ENCODE measurements at regions not wholly inside any gene's neighbourhood (a gene's known extent, or its start where the extent isn't known, plus 50 kb on each side); places are given as distances from the start of the nearest gene placed in this dataset.

- Mint-ChIP-seq H3K4me3 (no peak overlapping the region), H3K36me3 (ENCODE audit: low read depth) (no peaks in the 10 kb centered on the region), H3K4me1 (ENCODE audit: low read depth) (no peaks in the 10 kb centered on the region), H3K27ac (no peak overlapping the region), H3K9me3 (no peaks in the 10 kb centered on the region), H3K27me3 (ENCODE audit: low read depth) (no peaks in the 10 kb centered on the region)
Observed at GRCh38 chr11:92826136-92826535, 143.3 kb upstream of the MTNR1B start.

DNA sequence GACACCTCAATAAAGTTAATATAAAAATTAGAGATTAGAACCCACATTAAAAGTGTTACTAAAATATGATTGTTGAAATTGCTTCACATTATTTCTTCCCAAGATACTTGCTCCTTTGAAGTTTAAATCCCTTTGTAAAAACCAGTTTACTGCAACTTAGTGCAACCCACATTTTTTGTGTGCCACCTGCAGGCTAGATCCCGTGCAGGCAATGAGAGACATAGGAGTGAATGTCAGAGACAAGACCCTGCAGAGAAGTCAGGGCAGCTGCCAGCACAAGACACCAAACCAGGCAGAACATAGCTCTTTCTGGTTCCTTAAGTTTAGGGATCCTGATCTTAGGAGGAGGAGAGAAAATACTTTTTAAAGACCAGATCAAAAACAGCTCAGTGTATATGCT, 142.8 kb upstream of the MTNR1B start:
- H3K27ac Mint-ChIP-seq, result no peak overlapping the region
- H3K9me3 Mint-ChIP-seq, result no peaks in the 10 kb centered on the region
- H3K4me1 Mint-ChIP-seq (ENCODE audit: low read depth), result no peaks in the 10 kb centered on the region
- no peaks in the 10 kb centered on the region for H3K36me3 Mint-ChIP-seq (ENCODE audit: low read depth)
- no peaks in the 10 kb centered on the region for H3K27me3 Mint-ChIP-seq (ENCODE audit: low read depth)
- no peak overlapping the region for H3K4me3 Mint-ChIP-seq

DNA sequence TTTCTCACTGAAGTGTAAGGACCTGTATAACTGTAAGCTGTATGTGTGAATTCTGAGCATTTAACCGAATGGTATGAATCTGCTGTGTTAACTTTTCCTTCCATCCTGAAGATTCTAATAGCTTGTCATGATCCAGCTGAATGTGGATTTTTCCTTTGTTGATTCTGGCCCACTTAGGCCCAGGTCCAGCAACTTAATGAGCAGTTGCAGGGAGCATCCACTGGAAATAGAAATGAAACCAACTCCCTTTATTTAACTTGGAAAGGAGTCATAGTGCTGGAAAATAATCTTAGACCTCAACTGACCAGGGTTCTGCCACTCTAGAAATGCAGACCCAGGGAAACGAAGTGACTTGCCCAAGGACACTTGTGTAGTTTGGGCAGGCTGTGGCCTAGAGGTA, 142.3 kb upstream of the MTNR1B start:
- Mint-ChIP-seq H3K4me1 (ENCODE audit: low read depth) (no peaks in the 10 kb centered on the region), H3K9me3 (no peaks in the 10 kb centered on the region), H3K36me3 (ENCODE audit: low read depth) (no peaks in the 10 kb centered on the region), H3K27ac (no peak overlapping the region), H3K4me3 (no peak overlapping the region), H3K27me3 (ENCODE audit: low read depth) (no peaks in the 10 kb centered on the region)

- no peaks in the 10 kb centered on the region for H3K4me1 Mint-ChIP-seq (ENCODE audit: low read depth)
- H3K4me3 Mint-ChIP-seq, result no peak overlapping the region
- no peak overlapping the region for H3K27ac Mint-ChIP-seq
- no peaks in the 10 kb centered on the region for H3K9me3 Mint-ChIP-seq
- no peaks in the 10 kb centered on the region for H3K36me3 Mint-ChIP-seq (ENCODE audit: low read depth)
- no peaks in the 10 kb centered on the region for H3K27me3 Mint-ChIP-seq (ENCODE audit: low read depth)
Observed at GRCh38 chr11:92828556-92828955, 140.9 kb upstream of the MTNR1B start.

- no peaks in the 10 kb centered on the region for H3K4me1 Mint-ChIP-seq (ENCODE audit: low read depth)
- no peak overlapping the region for H3K27ac Mint-ChIP-seq
- H3K4me3 Mint-ChIP-seq, result no peak overlapping the region
- no peaks in the 10 kb centered on the region for H3K9me3 Mint-ChIP-seq
- no peaks in the 10 kb centered on the region for H3K27me3 Mint-ChIP-seq (ENCODE audit: low read depth)
- H3K36me3 Mint-ChIP-seq (ENCODE audit: low read depth), result no peaks in the 10 kb centered on the region
Observed at GRCh38 chr11:92829121-92829520, 140.3 kb upstream of the MTNR1B start.

DNA sequence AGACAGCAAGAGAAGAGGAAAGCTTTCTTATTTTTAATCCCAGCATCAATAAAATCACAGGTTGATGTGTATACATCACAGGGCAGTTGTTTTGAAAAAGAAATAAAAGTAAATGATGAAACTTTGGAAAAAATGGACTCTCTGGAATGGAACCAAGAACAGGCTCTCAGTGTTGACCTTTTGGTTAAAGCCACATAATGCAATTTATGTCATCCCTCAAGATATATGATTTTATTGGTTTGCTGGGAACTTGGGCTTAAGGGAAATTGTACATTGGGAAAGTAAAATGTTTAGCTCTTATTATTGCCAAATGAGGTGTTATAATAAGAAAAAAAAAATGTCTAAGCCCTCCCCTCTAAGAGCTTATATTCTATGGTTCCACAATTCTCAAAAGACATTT, 139.8 kb upstream of the MTNR1B start:
- Mint-ChIP-seq H3K27me3 (ENCODE audit: low read depth) (no peaks in the 10 kb centered on the region), H3K36me3 (ENCODE audit: low read depth) (no peaks in the 10 kb centered on the region), H3K27ac (no peak overlapping the region), H3K4me1 (ENCODE audit: low read depth) (no peaks in the 10 kb centered on the region), H3K4me3 (no peak overlapping the region), H3K9me3 (no peaks in the 10 kb centered on the region)

DNA sequence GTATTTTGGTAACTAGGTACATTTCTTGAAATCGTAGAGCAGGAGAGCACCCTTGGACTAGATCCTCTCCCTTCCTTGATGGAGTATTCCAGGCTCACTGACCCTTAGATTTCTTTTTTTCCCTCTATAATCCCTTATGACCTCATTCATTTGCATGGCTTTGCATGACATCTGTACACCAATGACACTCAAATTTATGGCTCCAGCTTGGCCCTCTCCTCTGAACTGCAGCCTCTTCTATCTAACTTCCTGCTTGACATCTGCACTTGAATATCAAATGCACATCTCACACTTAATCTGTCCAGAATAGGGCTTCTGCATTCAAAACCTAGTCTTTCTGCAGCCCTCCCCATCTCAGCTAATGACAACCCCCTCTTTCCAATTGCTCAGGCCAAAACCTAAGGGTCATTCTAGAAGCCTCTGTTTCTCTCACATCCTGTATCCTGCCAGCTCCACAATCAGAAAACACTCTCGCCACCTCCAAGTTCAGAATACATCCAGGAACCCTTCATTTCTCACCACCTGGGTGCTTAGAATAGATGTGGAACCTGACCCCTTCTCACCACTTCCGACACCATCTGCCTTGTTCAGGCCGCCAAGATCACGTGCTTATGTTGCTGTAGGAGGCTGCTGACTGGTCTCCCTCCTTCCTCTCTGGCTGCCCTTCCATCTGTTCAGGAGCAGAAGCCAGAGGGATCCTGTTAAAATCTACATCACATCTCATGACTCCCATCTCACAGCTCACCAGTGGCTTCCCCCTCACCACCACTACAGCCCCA, 138.9 kb upstream of the MTNR1B start:
- H3K9me3 Mint-ChIP-seq, result no peaks in the 10 kb centered on the region
- no peaks in the 10 kb centered on the region for H3K4me1 Mint-ChIP-seq (ENCODE audit: low read depth)
- no peak overlapping the region for H3K27ac Mint-ChIP-seq
- no peaks in the 10 kb centered on the region for H3K27me3 Mint-ChIP-seq (ENCODE audit: low read depth)
- H3K4me3 Mint-ChIP-seq, result no peak overlapping the region
- H3K36me3 Mint-ChIP-seq (ENCODE audit: low read depth), result no peaks in the 10 kb centered on the region

GRCh38 chr11:92834296-92835020, 135.0 kb upstream of the MTNR1B start:
- H3K27ac Mint-ChIP-seq, result no peak overlapping the region
- H3K36me3 Mint-ChIP-seq (ENCODE audit: low read depth), result no peaks in the 10 kb centered on the region
- H3K4me1 Mint-ChIP-seq (ENCODE audit: low read depth), result no peaks in the 10 kb centered on the region
- no peaks in the 10 kb centered on the region for H3K9me3 Mint-ChIP-seq
- no peaks in the 10 kb centered on the region for H3K27me3 Mint-ChIP-seq (ENCODE audit: low read depth)
- H3K4me3 Mint-ChIP-seq, result no peak overlapping the region

- no peak overlapping the region for H3K27ac Mint-ChIP-seq
- H3K27me3 Mint-ChIP-seq (ENCODE audit: low read depth), result no peaks in the 10 kb centered on the region
- H3K4me1 Mint-ChIP-seq (ENCODE audit: low read depth), result no peaks in the 10 kb centered on the region
- H3K36me3 Mint-ChIP-seq (ENCODE audit: low read depth), result no peaks in the 10 kb centered on the region
- no peak overlapping the region for H3K4me3 Mint-ChIP-seq
- no peaks in the 10 kb centered on the region for H3K9me3 Mint-ChIP-seq
Observed at GRCh38 chr11:92837595-92837994, 131.9 kb upstream of the MTNR1B start.

GRCh38 chr11:92838759-92839310, 130.6 kb upstream of the MTNR1B start:
- Mint-ChIP-seq H3K9me3 (no peaks in the 10 kb centered on the region), H3K36me3 (ENCODE audit: low read depth) (no peaks in the 10 kb centered on the region), H3K4me3 (no peak overlapping the region), H3K27ac (no peak overlapping the region), H3K27me3 (ENCODE audit: low read depth) (no peaks in the 10 kb centered on the region), H3K4me1 (ENCODE audit: low read depth) (no peaks in the 10 kb centered on the region)

DNA sequence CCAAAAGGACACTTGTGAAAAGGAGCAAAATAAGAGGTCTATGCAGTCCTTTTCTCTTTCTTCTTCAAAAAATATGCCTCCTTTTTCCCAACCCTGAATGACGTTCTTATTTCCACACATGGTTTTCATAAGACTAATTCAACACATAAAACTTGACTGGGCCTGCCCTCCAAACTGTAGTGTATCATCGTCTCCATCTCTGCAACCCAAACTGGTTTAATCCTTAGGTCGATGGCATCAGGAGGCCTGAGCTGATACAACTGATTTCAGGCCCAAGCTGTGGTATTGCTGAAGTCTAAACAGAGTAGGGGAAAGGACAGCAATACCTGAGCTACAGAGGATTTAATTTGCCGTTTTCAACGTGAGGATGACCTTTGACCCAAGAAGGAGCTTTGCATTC, 130.0 kb upstream of the MTNR1B start:
- H3K4me1 Mint-ChIP-seq (ENCODE audit: low read depth), result no peaks in the 10 kb centered on the region
- H3K4me3 Mint-ChIP-seq, result no peak overlapping the region
- no peaks in the 10 kb centered on the region for H3K9me3 Mint-ChIP-seq
- H3K27ac Mint-ChIP-seq, result no peak overlapping the region
- no peaks in the 10 kb centered on the region for H3K27me3 Mint-ChIP-seq (ENCODE audit: low read depth)
- no peaks in the 10 kb centered on the region for H3K36me3 Mint-ChIP-seq (ENCODE audit: low read depth)

- no peaks in the 10 kb centered on the region for H3K4me1 Mint-ChIP-seq (ENCODE audit: low read depth)
- H3K4me3 Mint-ChIP-seq, result no peak overlapping the region
- no peaks in the 10 kb centered on the region for H3K9me3 Mint-ChIP-seq
- no peak overlapping the region for H3K27ac Mint-ChIP-seq
- H3K36me3 Mint-ChIP-seq (ENCODE audit: low read depth), result no peaks in the 10 kb centered on the region
- H3K27me3 Mint-ChIP-seq (ENCODE audit: low read depth), result no peaks in the 10 kb centered on the region
Observed at GRCh38 chr11:92841719-92842118, 127.7 kb upstream of the MTNR1B start.

DNA sequence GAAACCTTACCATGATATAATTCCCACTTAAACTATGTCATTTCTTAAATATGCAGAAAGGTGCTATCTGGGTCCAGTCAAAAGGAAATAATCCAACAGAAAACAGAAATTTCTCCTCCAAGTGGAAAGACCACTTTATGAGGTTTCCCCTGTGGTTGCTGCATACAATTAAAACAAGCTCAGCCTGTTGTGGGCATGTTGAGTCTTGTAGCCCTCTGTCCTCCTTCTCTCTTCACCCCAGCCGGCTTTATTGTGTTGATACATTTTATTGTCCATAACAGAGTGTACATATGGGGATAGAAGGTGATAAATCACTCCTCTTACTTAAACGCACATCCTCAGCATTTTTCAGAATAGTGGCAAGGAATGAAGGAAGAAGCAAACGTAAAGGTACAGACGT, 126.0 kb upstream of the MTNR1B start:
- no peaks in the 10 kb centered on the region for H3K36me3 Mint-ChIP-seq (ENCODE audit: low read depth)
- H3K4me1 Mint-ChIP-seq (ENCODE audit: low read depth), result no peaks in the 10 kb centered on the region
- no peak overlapping the region for H3K4me3 Mint-ChIP-seq
- no peaks in the 10 kb centered on the region for H3K9me3 Mint-ChIP-seq
- no peak overlapping the region for H3K27ac Mint-ChIP-seq
- no peaks in the 10 kb centered on the region for H3K27me3 Mint-ChIP-seq (ENCODE audit: low read depth)

DNA sequence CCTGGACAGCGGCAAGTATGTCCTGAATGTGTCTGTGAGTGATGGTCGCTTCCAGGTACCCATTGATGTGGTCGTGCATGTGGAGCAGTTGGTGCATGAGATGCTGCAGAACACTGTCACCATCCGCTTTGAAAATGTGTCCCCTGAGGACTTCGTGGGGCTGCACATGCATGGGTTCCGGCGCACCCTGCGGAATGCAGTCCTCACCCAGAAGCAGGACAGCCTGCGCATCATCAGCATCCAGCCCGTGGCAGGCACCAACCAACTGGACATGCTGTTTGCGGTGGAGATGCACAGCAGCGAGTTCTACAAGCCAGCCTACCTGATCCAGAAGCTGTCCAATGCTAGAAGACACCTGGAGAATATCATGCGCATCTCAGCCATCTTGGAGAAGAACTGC, 125.3 kb upstream of the MTNR1B start:
- H3K9me3 Mint-ChIP-seq, result no peaks in the 10 kb centered on the region
- no peaks in the 10 kb centered on the region for H3K36me3 Mint-ChIP-seq (ENCODE audit: low read depth)
- no peaks in the 10 kb centered on the region for H3K4me1 Mint-ChIP-seq (ENCODE audit: low read depth)
- H3K27ac Mint-ChIP-seq, result no peak overlapping the region
- H3K4me3 Mint-ChIP-seq, result no peak overlapping the region
- H3K27me3 Mint-ChIP-seq (ENCODE audit: low read depth), result no peaks in the 10 kb centered on the region

GRCh38 chr11:92845390-92845789, 124.1 kb upstream of the MTNR1B start:
- H3K9me3 Mint-ChIP-seq, result no peaks in the 10 kb centered on the region
- no peak overlapping the region for H3K27ac Mint-ChIP-seq
- no peak overlapping the region for H3K4me3 Mint-ChIP-seq
- no peaks in the 10 kb centered on the region for H3K36me3 Mint-ChIP-seq (ENCODE audit: low read depth)
- H3K4me1 Mint-ChIP-seq (ENCODE audit: low read depth), result no peaks in the 10 kb centered on the region
- no peaks in the 10 kb centered on the region for H3K27me3 Mint-ChIP-seq (ENCODE audit: low read depth)
